ENCODE measurements at regions not wholly inside any gene's neighbourhood (a gene's known extent, or its start where the extent isn't known, plus 50 kb on each side); places are given as distances from the start of the nearest gene placed in this dataset.

DNA sequence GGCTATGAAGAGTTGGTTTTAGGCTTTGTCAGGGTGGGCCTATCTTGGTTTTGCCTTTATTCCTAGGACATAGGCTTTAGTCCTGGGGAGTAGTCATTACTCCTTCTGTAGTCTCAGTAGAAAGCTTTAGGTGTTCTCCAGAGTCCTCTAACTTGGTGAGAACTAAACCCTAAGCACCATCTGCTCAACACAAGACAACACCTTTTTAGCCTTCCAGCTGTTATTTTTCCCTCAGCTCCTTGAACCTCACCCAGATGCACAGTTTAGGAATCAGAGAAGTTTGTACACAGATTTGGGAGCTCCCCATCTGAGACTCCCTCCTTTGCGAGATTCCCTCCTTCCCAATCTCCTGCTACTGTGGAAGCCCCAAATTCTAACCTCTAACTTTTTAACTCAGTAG is 141.3 kb downstream of the QRSL1 start:
- no peaks in the 10 kb centered on the region for H3K36me3 Mint-ChIP-seq (ENCODE audit: low read depth)
- TF ChIP-seq, protein P1, sequence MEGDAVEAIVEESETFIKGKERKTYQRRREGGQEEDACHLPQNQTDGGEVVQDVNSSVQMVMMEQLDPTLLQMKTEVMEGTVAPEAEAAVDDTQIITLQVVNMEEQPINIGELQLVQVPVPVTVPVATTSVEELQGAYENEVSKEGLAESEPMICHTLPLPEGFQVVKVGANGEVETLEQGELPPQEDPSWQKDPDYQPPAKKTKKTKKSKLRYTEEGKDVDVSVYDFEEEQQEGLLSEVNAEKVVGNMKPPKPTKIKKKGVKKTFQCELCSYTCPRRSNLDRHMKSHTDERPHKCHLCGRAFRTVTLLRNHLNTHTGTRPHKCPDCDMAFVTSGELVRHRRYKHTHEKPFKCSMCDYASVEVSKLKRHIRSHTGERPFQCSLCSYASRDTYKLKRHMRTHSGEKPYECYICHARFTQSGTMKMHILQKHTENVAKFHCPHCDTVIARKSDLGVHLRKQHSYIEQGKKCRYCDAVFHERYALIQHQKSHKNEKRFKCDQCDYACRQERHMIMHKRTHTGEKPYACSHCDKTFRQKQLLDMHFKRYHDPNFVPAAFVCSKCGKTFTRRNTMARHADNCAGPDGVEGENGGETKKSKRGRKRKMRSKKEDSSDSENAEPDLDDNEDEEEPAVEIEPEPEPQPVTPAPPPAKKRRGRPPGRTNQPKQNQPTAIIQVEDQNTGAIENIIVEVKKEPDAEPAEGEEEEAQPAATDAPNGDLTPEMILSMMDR (IDR thresholded peaks at IDR 0.05): no peak
- H3K27me3 Mint-ChIP-seq (ENCODE audit: insufficient read depth): peaks cover 7% of the 10 kb centered on the region
- peaks cover 17% of the 10 kb centered on the region; the same call in 1 of the 2 replicates for H3K9me3 Mint-ChIP-seq
- no peak overlapping the region for H3K4me3 Mint-ChIP-seq
- H3K4me1 Mint-ChIP-seq (ENCODE audit: low read depth): no peaks in the 10 kb centered on the region
- no peak overlapping the region for H3K27ac Mint-ChIP-seq
- no peak for DNase-seq

DNA sequence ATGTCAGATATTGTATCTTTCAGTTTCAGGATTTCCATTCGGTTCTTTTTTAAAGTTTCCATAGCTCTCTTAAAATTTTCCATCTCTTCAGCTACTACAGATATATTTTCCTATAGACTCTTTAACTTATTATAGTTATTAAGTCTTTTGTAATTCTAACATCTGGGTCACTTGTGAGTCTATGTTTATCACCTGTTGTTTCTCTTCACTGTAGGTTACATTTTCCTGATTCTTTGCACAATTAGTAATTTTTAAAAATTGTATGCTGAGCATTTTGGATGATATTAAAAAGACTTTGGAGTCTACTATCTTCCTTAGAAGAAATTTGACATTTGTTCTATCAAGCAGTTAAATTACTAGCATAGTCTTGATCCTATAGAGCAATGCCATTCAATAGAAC is 140.7 kb downstream of the QRSL1 start:
- Mint-ChIP-seq H3K36me3 (ENCODE audit: low read depth) (no peaks in the 10 kb centered on the region), H3K27me3 (ENCODE audit: insufficient read depth) (peaks cover 7% of the 10 kb centered on the region)

DNA sequence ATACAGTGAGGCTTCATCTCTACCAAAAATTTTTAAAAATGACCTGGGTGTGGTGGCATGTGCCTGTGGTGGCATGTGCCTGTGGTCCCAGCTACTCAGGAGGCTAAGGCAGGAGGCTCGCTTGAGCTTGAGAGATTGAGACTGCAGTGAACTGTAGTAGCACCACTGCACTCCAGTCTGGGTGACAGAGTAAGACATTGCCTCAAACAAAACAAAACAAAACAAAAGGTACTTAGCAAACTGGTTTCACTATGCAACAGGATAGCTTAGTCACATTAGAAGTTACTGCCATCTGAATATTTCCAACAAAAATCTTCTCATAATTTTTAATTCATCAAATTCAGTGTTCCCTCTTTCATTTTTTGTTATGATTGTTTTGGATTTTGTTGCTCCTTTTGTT is 137.9 kb downstream of the QRSL1 start:
- Mint-ChIP-seq H3K27me3 (ENCODE audit: insufficient read depth) (peaks cover 5% of the 10 kb centered on the region), H3K4me3 (no peak overlapping the region), H3K9me3 (peaks cover 17% of the 10 kb centered on the region; the same call in 1 of the 2 replicates), H3K4me1 (ENCODE audit: low read depth) (no peaks in the 10 kb centered on the region), H3K36me3 (ENCODE audit: low read depth) (no peaks in the 10 kb centered on the region), H3K27ac (no peak overlapping the region)
- TF ChIP-seq, protein P1 (IDR thresholded peaks at IDR 0.05): no peak
- DNase-seq: no peak

More for the DNA sequence above, 140.7 kb downstream of the QRSL1 start:
- Mint-ChIP-seq H3K27ac (no peak overlapping the region), H3K4me3 (no peak overlapping the region), H3K4me1 (ENCODE audit: low read depth) (no peaks in the 10 kb centered on the region), H3K9me3 (peaks cover 17% of the 10 kb centered on the region; the same call in 1 of the 2 replicates)
- TF ChIP-seq, protein P1 (IDR thresholded peaks at IDR 0.05): no peak
- no peak for DNase-seq

DNA sequence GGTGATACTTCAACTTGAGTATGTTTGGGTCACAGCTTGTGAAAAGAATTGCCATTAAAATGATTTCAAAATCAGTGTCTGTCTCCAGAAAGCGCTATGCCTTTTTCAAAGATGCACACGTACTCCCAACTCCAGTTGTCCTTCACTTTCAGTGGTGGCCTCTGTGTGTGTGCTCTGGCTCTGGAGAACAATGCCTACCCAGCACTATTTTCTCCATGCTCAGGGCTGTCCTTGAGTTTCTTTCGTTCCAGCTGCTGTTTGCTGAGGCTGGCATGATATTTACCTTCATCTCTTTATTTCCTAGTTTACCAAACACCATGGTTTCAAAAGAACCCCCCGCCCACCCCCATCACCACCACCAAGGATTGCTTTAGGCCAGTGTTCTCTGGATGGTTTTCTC is 136.8 kb downstream of the QRSL1 start:
- DNase-seq: no peak
- Mint-ChIP-seq H3K9me3 (peaks cover 17% of the 10 kb centered on the region; the same call in 1 of the 2 replicates), H3K4me1 (ENCODE audit: low read depth) (no peaks in the 10 kb centered on the region), H3K36me3 (ENCODE audit: low read depth) (no peaks in the 10 kb centered on the region), H3K4me3 (no peak overlapping the region), H3K27ac (no peak overlapping the region), H3K27me3 (ENCODE audit: insufficient read depth) (peaks cover 5% of the 10 kb centered on the region; the same call in 1 of the 2 replicates)
- TF ChIP-seq, protein P1 (IDR thresholded peaks at IDR 0.05): no peak

DNA sequence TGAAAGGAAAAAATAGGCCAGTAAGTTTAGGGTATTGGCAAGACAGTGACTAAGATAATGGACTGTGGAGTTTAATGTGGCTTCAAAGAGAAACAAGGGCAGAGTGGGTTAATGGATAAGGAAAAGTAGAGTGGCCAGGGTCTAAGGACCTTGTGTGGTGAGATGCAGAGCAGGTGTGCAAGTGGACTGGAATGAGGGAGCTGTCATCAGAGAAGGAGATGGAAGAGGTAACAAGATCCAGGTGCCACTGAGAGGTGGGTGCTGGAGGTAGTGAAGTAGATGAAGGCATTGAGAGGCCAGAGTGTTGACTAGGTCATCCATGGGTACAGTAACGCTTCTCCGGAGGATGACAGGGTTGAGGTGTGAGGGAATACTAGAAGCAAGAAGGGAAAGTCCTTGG is 136.1 kb downstream of the QRSL1 start:
- TF ChIP-seq, protein P1 (IDR thresholded peaks at IDR 0.05): no peak
- H3K36me3 Mint-ChIP-seq (ENCODE audit: low read depth): no peaks in the 10 kb centered on the region
- H3K9me3 Mint-ChIP-seq: peaks cover 13% of the 10 kb centered on the region; the same call in 1 of the 2 replicates
- H3K4me1 Mint-ChIP-seq (ENCODE audit: low read depth): no peaks in the 10 kb centered on the region
- no peak for DNase-seq
- H3K27ac Mint-ChIP-seq: no peak overlapping the region
- peaks cover 3% of the 10 kb centered on the region; the same call in 1 of the 2 replicates for H3K27me3 Mint-ChIP-seq (ENCODE audit: insufficient read depth)
- H3K4me3 Mint-ChIP-seq: no peak overlapping the region

Measured in HFFc6 (cell line).